ENCODE measurements at regions not wholly inside any gene's neighbourhood (a gene's known extent, or its start where the extent isn't known, plus 50 kb on each side); places are given as distances from the start of the nearest gene placed in this dataset.
A peak's percentile ranks its signal among the peaks of the same experiment; 100 is the strongest.

DNA sequence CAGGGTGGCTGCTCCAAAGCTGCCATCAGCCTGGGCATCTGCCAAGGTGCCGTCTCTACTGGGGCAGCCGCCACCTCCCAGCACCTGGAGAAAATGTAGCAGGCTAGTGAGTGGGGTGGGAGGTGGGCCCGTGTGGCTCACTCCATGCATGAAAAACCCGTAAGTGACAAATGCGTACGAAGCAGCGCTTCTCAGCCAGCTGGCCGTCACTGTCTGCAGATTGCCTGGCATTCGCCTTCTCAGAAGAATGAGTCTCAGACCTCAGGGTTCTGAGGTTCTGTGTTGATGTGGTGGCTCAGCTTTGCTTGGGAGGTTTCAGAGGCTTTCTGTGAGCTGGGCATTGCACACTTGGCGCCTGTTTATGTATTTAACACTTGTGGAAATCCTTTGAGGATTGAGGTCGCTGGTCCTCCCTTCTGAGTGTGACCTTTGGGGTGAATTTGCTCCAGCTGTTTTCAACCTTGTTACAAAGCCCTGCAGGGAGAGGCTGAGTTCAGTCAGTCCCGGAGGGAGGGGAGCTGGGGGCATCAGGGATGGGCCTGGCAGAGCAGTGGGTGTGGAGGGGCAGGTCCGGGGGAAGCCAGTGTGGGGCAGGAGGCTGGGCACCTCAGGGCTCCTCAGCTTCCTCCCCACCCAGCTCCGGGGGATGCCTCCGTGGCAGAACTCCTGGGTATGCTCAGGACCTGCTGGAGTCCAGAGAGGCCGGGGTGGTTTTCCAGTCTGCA lies 977.0 kb downstream of the TBC1D22A start:
- DNase-seq, result no peak

- DNase-seq, result no peak
These were observed 976.1 kb downstream of the TBC1D22A start for GRCh38 chr22:47738472-47739013.

DNA sequence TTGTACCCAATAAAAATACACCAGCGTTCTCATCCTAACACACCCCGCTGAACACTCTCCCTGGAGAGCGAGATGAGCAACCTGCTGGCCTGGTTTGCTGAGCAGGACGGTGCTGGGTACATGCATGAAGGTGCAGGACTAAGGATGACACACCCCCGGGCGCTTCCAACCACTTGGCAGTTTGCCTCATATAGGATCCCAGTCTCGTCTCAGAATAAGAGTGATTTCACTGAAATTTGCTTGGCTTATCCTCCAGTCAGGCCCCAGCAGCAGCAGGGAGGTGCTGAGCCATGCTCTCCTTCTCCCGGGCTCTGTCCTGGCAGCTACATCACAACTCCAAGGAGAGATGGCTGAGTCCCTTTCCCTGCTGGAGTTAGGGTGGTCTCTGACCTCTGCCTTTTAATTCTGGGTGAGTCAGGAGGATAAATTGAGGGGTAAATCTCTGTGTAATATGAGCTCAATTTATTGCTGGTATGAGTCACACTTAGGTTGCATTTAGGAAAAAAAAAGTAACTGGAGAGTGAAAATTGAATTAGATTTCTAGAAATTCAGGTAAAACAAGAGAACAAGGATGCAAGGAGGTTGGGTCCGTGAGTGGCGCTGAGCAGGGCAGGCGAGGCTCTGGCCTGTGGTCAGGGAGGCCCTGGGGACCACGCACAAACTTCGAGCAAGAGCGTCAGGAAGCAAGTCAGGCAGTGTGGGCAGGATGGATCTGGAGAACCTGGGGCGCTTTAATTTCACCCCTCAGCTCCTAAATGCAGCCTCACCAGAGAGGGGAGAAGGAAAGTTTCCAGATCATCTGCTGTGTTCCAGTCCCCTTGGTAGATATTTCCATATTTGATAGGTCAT lies 974.0 kb downstream of the TBC1D22A start:
- no peak for DNase-seq

DNA sequence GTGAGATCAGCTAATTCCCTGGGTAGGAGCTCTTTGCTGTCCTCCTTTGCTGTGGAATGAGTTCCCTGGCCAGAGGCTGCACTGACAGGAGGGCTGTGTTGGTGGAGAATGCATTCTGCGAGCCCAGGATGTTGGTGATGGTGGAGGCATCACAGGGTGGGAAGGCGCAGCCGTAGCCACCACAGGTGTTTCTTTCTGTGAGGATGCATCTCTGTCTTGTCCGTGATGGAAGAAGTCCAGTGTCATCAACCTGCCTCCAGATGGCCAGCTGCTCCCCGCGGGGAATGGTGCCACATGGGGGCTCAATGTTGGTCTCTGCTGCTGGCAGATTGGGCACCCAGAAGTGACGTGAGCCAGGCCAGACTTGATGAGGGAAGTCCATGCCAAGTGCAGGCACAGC lies 972.1 kb downstream of the TBC1D22A start:
- DNase-seq, result no peak

DNA sequence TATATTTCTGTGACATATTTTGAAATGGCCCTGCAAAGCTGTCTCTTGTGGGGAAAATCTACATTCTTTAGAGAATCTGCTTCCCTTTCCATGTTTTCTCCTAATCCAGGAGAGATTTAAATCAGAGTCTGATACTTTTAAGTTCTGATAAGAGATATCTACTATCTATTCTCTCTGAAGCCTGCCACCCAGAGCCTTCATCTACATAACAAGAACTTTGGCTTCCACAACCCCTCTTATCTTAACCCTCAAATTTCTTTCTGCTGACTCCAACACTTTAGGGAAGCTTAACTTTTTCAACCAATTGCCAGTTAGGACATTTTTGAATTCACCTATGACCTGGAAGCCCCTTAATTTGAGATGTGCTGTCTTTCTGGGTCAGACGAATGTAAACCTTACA lies 965.2 kb downstream of the TBC1D22A start:
- DNase-seq, result no peak

DNA sequence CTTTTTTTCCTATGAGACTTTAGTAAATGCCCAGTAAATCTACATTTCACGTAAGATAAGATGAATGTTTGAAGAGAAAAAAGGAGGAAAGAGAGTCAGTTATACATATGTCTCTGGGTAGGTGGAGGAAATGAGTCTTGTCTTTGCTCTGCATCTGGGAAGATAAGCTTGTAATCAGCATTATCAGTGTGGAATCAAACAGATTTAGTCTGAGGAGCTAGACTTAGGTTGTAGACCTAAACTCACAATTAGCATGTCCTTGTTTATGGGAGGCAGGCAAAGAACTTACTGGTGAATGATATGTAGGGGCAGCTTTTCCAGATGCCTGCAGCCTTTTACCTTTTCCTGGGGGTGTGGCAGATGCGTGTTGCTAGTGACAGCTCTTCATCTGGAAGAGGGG lies 962.3 kb downstream of the TBC1D22A start:
- DNase-seq, result no peak

GRCh38 chr22:47724030-47724429 lies 961.6 kb downstream of the TBC1D22A start:
- no peak for DNase-seq

DNA sequence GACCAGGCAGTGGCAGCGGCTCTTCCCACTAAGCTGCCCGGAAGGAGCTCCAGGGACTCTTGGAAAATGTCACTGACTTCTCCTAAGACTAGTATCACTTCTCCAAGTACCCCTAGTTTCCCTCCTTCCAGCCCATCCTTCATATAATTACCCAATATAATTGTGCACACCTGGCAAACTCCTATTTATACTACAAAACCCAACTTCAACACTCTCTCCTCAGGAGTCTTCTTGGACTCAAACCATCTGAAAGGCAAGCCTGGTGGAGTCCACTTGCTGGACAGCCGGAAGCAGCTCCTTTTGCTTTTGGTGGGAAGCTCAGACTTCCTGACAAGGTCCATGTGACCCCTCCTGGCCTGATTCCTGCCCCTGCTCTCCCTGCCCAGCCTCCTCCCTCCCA lies 955.9 kb downstream of the TBC1D22A start:
- DNase-seq, result no peak

DNA sequence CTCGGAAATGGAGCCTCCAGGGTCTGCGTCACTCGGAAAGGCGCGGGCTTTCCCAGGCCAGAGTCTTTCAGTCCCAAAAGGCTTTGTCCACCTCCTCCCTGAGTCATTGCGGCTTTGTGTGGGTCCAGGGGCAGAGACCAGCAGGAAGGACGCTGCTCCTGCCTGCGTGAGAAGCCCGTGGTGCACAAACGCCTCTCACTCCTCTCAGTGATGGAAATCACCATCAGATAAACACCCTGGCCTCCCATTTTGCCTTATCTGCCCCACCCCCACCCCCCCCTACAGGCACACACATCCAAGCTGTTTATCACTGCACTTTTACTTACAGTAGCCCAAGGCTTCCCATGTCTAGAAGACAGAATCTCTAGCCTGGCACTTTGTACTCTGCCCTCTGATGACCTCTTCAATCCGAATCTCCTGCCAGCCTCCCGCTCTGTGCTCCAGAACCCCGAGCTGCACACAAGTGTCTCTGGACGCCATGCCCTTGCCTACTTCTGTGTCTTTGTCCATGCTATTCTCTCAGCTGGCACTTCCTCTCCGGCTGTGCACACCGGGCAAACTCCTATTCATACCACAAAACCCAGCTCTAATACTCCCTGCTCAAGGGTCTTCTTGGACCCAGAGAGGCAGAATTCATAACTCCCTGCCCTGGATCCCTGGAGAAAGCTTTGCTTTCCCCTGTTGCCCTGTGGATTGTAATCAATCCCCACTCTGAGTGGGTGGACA lies 954.6 kb downstream of the TBC1D22A start:
- DNase-seq, result no peak

- no peak for DNase-seq
These were observed 953.6 kb downstream of the TBC1D22A start for GRCh38 chr22:47715866-47716578.

- DNase-seq, result no peak
These were observed 951.5 kb downstream of the TBC1D22A start for GRCh38 chr22:47713941-47714340.

DNA sequence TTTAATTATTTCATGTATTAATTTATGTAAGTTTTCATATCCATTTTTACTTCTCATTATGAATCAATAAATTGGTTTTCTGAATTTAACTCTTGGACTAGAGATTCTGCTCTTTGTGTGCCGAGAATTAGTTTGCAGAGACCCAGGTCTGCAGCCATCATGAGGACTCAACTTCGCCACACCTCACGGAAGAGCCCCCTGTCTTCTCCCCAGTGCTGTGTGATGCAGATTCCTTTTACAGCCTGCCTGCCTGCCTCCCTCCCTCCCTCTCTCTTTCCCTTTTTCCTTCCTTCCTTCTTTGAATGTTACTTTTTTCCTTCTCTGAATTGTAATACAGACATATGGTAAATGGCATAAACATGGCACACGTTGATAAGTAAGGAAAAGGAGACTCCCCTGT lies 947.7 kb downstream of the TBC1D22A start:
- DNase-seq, result no peak

DNA sequence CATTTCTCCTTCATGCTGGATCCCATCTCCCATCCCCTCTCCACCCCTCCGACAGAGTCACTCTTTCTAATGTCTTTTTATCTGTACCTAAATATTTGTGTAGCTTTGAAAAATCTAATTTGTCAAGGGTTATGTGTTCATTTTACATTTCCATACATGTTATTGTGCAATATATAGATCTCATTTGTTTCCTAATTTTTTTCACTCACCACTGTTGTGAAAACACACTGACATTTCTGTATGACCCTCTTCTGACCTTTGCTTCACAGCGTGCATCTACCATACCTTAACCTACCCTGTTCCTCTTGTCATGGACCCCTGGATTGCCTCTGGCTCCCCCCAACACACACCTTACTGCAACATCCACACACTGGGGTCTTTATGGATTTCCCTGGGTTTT lies 942.9 kb downstream of the TBC1D22A start:
- DNase-seq, result no peak

DNA sequence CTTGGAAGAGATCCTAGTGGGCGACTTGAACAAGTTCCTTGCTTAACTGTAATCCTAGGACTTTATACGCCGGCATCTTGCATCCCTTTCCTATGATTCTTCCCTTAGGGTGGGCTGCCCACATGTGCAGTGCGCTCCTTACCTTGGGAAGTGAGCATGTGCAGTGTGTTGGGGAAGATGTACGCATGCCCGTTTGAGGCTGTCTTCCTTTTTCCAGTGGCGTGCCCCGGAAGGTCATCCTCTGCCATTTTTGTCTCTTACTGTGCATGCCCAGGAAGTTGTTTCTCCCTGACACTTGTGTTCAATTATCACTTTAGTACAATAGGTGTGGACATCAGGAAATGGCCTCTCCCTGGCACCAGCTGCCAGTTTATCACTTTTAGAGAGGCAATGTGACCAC lies 936.5 kb downstream of the TBC1D22A start:
- no peak for DNase-seq

DNA sequence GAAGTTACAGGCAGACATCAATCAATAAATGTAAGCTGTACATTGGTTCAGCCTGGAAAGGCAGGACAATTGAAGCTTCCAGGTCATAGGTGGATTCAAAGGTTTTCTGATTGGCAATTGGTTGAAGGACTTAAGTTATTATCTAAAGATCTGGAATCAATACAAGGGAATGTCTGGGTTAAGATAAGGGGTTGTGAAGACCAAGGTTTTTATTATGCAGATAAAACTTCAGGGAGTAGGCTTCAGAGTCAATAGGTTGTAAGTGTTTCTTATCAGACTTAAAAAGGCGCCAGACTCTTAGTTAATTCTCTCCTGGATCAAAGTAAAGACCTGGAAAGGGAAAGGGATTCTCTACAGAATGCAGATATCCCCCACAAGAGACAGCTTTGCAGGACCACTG lies 935.4 kb downstream of the TBC1D22A start:
- no peak for DNase-seq

DNA sequence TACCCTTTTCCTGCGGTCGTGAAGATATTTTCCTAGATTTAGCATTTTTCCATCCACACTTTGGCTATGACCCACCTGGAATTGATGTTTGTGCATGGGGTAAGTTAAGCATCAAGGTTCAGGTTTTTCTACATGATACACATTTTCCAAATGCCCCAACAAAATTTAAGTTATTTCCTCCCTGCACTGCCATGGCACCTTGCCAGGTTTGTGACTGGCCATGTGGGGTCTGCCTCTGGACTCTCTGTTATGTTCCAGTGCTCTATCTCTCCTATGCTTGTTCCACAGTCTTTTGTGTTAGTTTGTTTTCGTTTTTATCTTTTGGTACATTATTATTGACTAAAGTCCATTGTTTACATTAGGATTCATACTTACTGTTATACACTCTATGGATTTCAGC lies 934.3 kb downstream of the TBC1D22A start:
- no peak for DNase-seq

GRCh38 chr22:47695176-47695575 lies 932.7 kb downstream of the TBC1D22A start:
- DNase-seq, result no peak

- DNase-seq, result no peak
These were observed 932.2 kb downstream of the TBC1D22A start for GRCh38 chr22:47694536-47695130.

GRCh38 chr22:47693606-47694005 lies 931.2 kb downstream of the TBC1D22A start:
- DNase-seq, result no peak

DNA sequence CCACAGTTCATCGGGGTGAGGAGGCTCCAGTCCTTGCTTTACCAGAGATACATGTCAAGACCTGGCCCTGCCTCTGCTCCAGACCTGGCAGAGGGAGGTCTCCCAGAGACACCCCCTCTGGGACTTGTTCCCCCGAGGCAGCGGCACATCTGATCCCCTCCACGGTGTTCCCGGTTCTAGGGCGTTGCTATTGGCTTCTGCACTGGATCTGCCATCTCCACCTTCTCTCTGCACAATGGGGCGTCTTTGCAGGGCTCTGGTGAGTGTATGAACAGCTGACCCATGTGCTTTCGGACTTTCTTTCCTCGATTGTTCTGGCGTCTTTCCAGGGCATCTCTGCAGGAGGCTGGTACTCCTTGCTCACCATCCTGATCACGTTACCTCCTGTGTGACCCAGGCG lies 930.4 kb downstream of the TBC1D22A start:
- no peak for DNase-seq

- DNase-seq, result peak; percentile 86
These were observed 928.9 kb downstream of the TBC1D22A start for GRCh38 chr22:47691152-47691895.

DNA sequence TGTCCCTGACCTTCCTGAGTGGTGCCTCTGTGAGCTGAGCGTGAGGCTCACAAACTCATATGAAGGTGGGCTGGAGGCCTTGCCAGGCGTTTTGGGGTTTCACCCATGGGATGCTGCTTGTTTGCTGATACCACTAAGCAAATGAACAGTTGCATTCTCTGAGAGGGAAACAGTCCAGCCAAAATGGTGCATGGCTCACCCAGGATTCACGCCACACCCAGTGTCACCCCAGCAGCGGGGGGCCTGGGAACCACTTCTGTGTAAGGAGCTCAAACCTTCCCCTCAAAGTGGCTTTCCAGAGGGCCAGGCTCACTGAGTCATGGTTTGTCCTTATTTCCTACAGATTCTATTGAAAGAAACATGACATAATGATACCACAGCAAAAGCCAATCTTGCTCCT lies 928.1 kb downstream of the TBC1D22A start:
- no peak for DNase-seq

Data from NCI-H2171 (cell line).